PC-3 (cell line): ENCODE measurements at regions not wholly inside any gene's neighbourhood (a gene's known extent, or its start where the extent isn't known, plus 50 kb on each side); places are given as distances from the start of the nearest gene placed in this dataset.

Source experiments
- ATAC-seq: fragments of 200-7000 bp; cut with Tn5 transposase; 2 replicates; pipeline ENCODE4 v1.9.1; 2020; ENCODE audit warnings: mild to moderate bottlenecking, moderate library complexity
- BruUV-seq: library from RNA; stranded (reverse); fragments of 400-500 nt; replicated peaks from 2 replicates; lab custom pipeline; 2021; lab: Mats Ljungman, UMichigan
- CTCF ChIA-PET: fragments of 300-600 bp; sonication (Branson Sonifier 250); formaldehyde crosslinking; loops from one replicate; lab custom pipeline; 2022; ENCODE audit warnings: antibody characterized with exemption; lab: Charles Lee
- POLR2A ChIA-PET: fragments of 300-600 bp; sonication (Branson Sonifier 250); formaldehyde crosslinking; loops from one replicate; lab custom pipeline; 2022; ENCODE audit warnings: antibody characterized with exemption; ENCODE audit not compliant: unreplicated experiment; lab: Charles Lee
- DNase-seq: peaks from one replicate; pipeline ENCODE4 v3.0.0-alpha.2; 2015
- H2AFZ ChIP-seq: fragments of 300-600 bp; sonication (generic); 2 replicates; pipeline ENCODE4 v1.6.0; 2016; ENCODE audit warnings: antibody characterized with exemption, low read length
- H3F3A ChIP-seq: fragments of 300-600 bp; sonication (generic); one replicate; pipeline ENCODE4 v1.6.0; 2017; ENCODE audit warnings: antibody characterized with exemption, low read length, control low read depth, mild to moderate bottlenecking; ENCODE audit not compliant: unreplicated experiment
- H3K27ac ChIP-seq: fragments of 300-600 bp; sonication (generic); 2 replicates; pipeline ENCODE4 v1.5.1; 2016; ENCODE audit warnings: mild to moderate bottlenecking, low read length
- H3K27me3 ChIP-seq: fragments of 300-600 bp; sonication (generic); 2 replicates; pipeline ENCODE4 v1.6.1; 2016; ENCODE audit warnings: low read length, mixed read lengths
- H3K36me3 ChIP-seq: fragments of 300-600 bp; sonication (generic); 2 replicates; pipeline ENCODE4 v1.6.1; 2016; ENCODE audit warnings: low read depth, mixed run types, low read length, mixed read lengths
- H3K4me1 ChIP-seq: fragments of 300-600 bp; sonication (generic); 2 replicates; pipeline ENCODE4 v1.5.1; 2016; ENCODE audit warnings: low read length; ENCODE audit not compliant: insufficient read depth
- H3K4me2 ChIP-seq: fragments of 300-600 bp; sonication (generic); 2 replicates; pipeline ENCODE4 v1.6.0; 2016; ENCODE audit warnings: low read length
- H3K4me3 ChIP-seq: fragments of 300-600 bp; sonication (generic); 2 replicates; pipeline ENCODE4 v1.5.1; 2016; ENCODE audit warnings: mild to moderate bottlenecking, low read length, mixed read lengths
- H3K79me2 ChIP-seq: fragments of 300-600 bp; sonication (generic); 2 replicates; pipeline ENCODE4 v1.6.1; 2017; ENCODE audit warnings: low read length, mixed read lengths
- H3K9ac ChIP-seq: fragments of 300-600 bp; sonication (generic); 2 replicates; pipeline ENCODE4 v1.6.0; 2016; ENCODE audit warnings: mild to moderate bottlenecking, low read length
- H3K9me2 ChIP-seq: fragments of 300-600 bp; sonication (generic); replicated peaks from 2 replicates; pipeline ENCODE4 v1.6.1; 2016; ENCODE audit warnings: mixed run types, low read length, mixed read lengths
- H3K9me3 ChIP-seq: fragments of 300-600 bp; sonication (generic); 2 replicates; pipeline ENCODE4 v1.6.1; 2016; ENCODE audit warnings: low read length, mixed read lengths
- H4K20me1 ChIP-seq: fragments of 300-600 bp; sonication (generic); 2 replicates; pipeline ENCODE4 v1.6.1; 2016; ENCODE audit warnings: low read length, mixed read lengths
- CTCF ChIP-seq: fragments of 300-600 bp; sonication (generic); conservative IDR thresholded peaks from 2 replicates; pipeline ENCODE4 v1.5.1; 2017; ENCODE audit warnings: antibody characterized with exemption, low read depth, mild to moderate bottlenecking, low read length
- EZH2 ChIP-seq: fragments of 300-600 bp; sonication (generic); IDR thresholded peaks from one replicate; pipeline ENCODE4 v1.6.1; 2017; ENCODE audit warnings: antibody characterized with exemption, mild to moderate bottlenecking, low read length; ENCODE audit not compliant: unreplicated experiment
- EZH2phosphoT487 ChIP-seq: fragments of 300-600 bp; sonication (generic); IDR thresholded peaks from 2 replicates; pipeline ENCODE4 v1.6.1; 2018; ENCODE audit warnings: mild to moderate bottlenecking, antibody characterized with exemption, low read length, borderline replicate concordance
- intact Hi-C: fragments of 100-400 bp; cut with micrococcal nuclease; formaldehyde crosslinking; loops from 2 replicates; pipeline ENCODE4 v1.9.0; 2023

GRCh38 chr17:53472586-53472985, 350.1 kb upstream of the KIF2B start:
- TF ChIP-seq EZH2phosphoT487 (no peak), EZH2 (no peak), CTCF (no peak)
- Histone ChIP-seq H4K20me1 (no peaks in the 10 kb centered on the region), H3K9me3 (peaks cover 37% of the 10 kb centered on the region), H2AFZ (no peak overlapping the region), H3K27me3 (no peaks in the 10 kb centered on the region), H3F3A (no peaks in the 10 kb centered on the region), H3K4me1 (no peaks in the 10 kb centered on the region), H3K36me3 (no peaks in the 10 kb centered on the region), H3K27ac (no peak overlapping the region), H3K4me3 (no peak overlapping the region), H3K4me2 (no peak overlapping the region), H3K9me2 (no peaks in the 10 kb centered on the region), H3K79me2 (no peaks in the 10 kb centered on the region), H3K9ac (no peak overlapping the region)
- intact Hi-C loops, result no loop called here
- CTCF ChIA-PET, result no interaction called here
- POLR2A ChIA-PET, result no interaction called here
- ATAC-seq (no peak), DNase-seq (peak; percentile 38)
- no TSS peak for BruUV-seq

- Histone ChIP-seq H3K4me1 (no peaks in the 10 kb centered on the region), H3K4me3 (no peak overlapping the region), H3K9ac (no peak overlapping the region), H3K9me2 (no peaks in the 10 kb centered on the region), H3K27me3 (no peaks in the 10 kb centered on the region), H4K20me1 (no peaks in the 10 kb centered on the region), H3K36me3 (no peaks in the 10 kb centered on the region), H3K9me3 (peaks cover 26% of the 10 kb centered on the region), H3K79me2 (no peaks in the 10 kb centered on the region), H3K4me2 (no peak overlapping the region), H3F3A (no peaks in the 10 kb centered on the region), H3K27ac (no peak overlapping the region), H2AFZ (no peak overlapping the region)
- CTCF ChIA-PET, result no interaction called here
- TF ChIP-seq CTCF (no peak), EZH2phosphoT487 (no peak), EZH2 (no peak)
- POLR2A ChIA-PET, result no interaction called here
- intact Hi-C loops, result no loop called here
- no TSS peak for BruUV-seq
- ATAC-seq (no peak), DNase-seq (no peak)
Measured at GRCh38 chr17:53471514-53471913, 351.2 kb upstream of the KIF2B start.

- Histone ChIP-seq H3K27ac (no peak overlapping the region), H3K4me2 (no peak overlapping the region), H4K20me1 (no peaks in the 10 kb centered on the region), H3K9me2 (no peaks in the 10 kb centered on the region), H3K79me2 (no peaks in the 10 kb centered on the region), H3K27me3 (no peaks in the 10 kb centered on the region), H3K36me3 (no peaks in the 10 kb centered on the region), H3K4me3 (no peak overlapping the region), H3K4me1 (no peaks in the 10 kb centered on the region), H2AFZ (no peak overlapping the region), H3K9ac (no peak overlapping the region), H3F3A (no peaks in the 10 kb centered on the region), H3K9me3 (peaks cover 26% of the 10 kb centered on the region)
- TF ChIP-seq CTCF, result no peak
- DNase-seq (no peak), ATAC-seq (no peak)
- BruUV-seq, result no TSS peak
- ChIA-PET POLR2A (no interaction called here), CTCF (no interaction called here)
- intact Hi-C loops, result no loop called here
Measured at GRCh38 chr17:53470626-53471025, 352.1 kb upstream of the KIF2B start.
